ENCODE measurements at regions not wholly inside any gene's neighbourhood (a gene's known extent, or its start where the extent isn't known, plus 50 kb on each side); places are given as distances from the start of the nearest gene placed in this dataset.

DNA sequence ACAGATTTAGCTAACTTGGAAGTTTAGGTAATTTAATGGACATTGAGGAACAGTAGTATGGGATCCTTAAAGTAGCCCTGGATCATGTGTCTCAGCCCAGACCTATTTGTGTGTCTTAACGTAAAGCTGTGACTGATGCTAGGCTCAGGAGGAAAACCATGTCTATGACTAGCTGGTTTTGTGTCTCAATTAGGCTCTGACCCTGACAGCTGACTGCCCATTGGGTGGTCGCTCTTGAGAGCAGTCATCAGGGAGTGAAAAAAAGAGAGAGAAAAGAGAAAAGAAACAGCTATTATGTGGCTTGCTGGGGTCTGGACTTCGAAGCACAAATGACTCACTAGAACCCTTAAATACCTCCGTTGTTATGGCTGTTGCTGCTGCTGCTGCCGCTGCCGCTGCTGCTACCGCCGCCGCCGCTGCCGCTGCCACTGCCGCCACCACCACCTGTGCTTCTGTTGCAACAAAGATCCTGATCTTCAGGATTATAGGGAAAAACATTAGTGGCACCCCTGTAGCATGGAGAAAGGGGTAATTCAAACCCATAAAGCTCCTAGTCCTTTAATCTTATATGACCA lies 70.7 kb downstream of the GSPT2 start:
- no peak overlapping the region for H2AFZ ChIP-seq (ENCODE audit: low read depth, low read length)
- TF ChIP-seq EP300 (conservative IDR thresholded peaks at IDR 0.05; ENCODE audit: poor library complexity, severe bottlenecking) (no peak), RAD21 (conservative IDR thresholded peaks at IDR 0.05) (no peak), POLR2AphosphoS5 (IDR thresholded peaks at IDR 0.05) (no peak), EZH2 (IDR thresholded peaks at IDR 0.05; ENCODE audit: borderline replicate concordance, insufficient read depth, low read length, poor library complexity, severe bottlenecking) (no peak), TAF1 (IDR thresholded peaks at IDR 0.05; ENCODE audit: low read depth) (no peak), SMC3 (conservative IDR thresholded peaks at IDR 0.05; ENCODE audit: poor library complexity) (no peak), MXI1 (conservative IDR thresholded peaks at IDR 0.05; ENCODE audit: poor library complexity, severe bottlenecking) (no peak)
- TF ChIP-seq, protein P1, sequence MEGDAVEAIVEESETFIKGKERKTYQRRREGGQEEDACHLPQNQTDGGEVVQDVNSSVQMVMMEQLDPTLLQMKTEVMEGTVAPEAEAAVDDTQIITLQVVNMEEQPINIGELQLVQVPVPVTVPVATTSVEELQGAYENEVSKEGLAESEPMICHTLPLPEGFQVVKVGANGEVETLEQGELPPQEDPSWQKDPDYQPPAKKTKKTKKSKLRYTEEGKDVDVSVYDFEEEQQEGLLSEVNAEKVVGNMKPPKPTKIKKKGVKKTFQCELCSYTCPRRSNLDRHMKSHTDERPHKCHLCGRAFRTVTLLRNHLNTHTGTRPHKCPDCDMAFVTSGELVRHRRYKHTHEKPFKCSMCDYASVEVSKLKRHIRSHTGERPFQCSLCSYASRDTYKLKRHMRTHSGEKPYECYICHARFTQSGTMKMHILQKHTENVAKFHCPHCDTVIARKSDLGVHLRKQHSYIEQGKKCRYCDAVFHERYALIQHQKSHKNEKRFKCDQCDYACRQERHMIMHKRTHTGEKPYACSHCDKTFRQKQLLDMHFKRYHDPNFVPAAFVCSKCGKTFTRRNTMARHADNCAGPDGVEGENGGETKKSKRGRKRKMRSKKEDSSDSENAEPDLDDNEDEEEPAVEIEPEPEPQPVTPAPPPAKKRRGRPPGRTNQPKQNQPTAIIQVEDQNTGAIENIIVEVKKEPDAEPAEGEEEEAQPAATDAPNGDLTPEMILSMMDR (IDR thresholded peaks at IDR 0.05; ENCODE audit: poor library complexity, severe bottlenecking), result no peak
- TF ChIP-seq, protein P2, sequence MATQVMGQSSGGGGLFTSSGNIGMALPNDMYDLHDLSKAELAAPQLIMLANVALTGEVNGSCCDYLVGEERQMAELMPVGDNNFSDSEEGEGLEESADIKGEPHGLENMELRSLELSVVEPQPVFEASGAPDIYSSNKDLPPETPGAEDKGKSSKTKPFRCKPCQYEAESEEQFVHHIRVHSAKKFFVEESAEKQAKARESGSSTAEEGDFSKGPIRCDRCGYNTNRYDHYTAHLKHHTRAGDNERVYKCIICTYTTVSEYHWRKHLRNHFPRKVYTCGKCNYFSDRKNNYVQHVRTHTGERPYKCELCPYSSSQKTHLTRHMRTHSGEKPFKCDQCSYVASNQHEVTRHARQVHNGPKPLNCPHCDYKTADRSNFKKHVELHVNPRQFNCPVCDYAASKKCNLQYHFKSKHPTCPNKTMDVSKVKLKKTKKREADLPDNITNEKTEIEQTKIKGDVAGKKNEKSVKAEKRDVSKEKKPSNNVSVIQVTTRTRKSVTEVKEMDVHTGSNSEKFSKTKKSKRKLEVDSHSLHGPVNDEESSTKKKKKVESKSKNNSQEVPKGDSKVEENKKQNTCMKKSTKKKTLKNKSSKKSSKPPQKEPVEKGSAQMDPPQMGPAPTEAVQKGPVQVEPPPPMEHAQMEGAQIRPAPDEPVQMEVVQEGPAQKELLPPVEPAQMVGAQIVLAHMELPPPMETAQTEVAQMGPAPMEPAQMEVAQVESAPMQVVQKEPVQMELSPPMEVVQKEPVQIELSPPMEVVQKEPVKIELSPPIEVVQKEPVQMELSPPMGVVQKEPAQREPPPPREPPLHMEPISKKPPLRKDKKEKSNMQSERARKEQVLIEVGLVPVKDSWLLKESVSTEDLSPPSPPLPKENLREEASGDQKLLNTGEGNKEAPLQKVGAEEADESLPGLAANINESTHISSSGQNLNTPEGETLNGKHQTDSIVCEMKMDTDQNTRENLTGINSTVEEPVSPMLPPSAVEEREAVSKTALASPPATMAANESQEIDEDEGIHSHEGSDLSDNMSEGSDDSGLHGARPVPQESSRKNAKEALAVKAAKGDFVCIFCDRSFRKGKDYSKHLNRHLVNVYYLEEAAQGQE (IDR thresholded peaks at IDR 0.05; ENCODE audit: borderline replicate concordance), result no peak
- no peaks in the 10 kb centered on the region for H3K36me3 ChIP-seq (ENCODE audit: insufficient read depth, low read length)
- H3K79me2 ChIP-seq (replicated peaks; ENCODE audit: insufficient read depth, low read length), result peaks cover 4% of the 10 kb centered on the region
- H3K9me3 ChIP-seq (ENCODE audit: low read length), result no peaks in the 10 kb centered on the region
- H3F3A ChIP-seq (ENCODE audit: insufficient read depth, low read length, poor library complexity, severe bottlenecking), result no peaks in the 10 kb centered on the region
- H3K9ac ChIP-seq (ENCODE audit: low read length), result no peak overlapping the region
- no peaks in the 10 kb centered on the region for H3K27me3 ChIP-seq (ENCODE audit: insufficient read depth, low read depth, low read length)
- no peaks in the 10 kb centered on the region for H4K20me1 ChIP-seq (ENCODE audit: insufficient read depth)
- no peak overlapping the region for H3K4me3 ChIP-seq (ENCODE audit: low read length)
- no peak overlapping the region for H3K27ac ChIP-seq (ENCODE audit: low read length)
- no peaks in the 10 kb centered on the region for H3K9me2 ChIP-seq (ENCODE audit: insufficient read depth, low read length)
- H3K4me2 ChIP-seq (ENCODE audit: low read length), result no peak overlapping the region

DNA sequence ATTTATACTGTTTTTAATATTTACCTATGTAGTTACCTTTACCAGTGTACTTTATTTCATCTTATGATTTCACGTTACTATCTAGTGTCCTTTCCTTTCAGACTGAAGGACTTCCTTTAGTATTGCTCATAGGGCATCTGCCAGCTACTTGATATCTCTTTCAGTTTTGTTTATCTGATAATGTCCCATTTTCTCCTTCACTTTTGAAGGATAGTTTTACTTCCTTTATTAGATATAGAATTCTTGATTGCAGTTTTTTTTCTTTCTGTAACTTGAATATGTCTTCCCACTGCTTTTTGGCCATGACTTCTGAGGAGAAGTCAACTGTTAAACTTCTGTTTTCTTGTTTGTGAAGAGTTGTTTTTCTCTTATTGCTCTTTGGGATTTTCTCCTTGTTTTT lies 69.4 kb upstream of the MAGED1 start:
- no peaks in the 10 kb centered on the region for H3K27me3 ChIP-seq (ENCODE audit: insufficient read depth, low read depth, low read length)
- no peak overlapping the region for H3K9ac ChIP-seq (ENCODE audit: low read length)
- H4K20me1 ChIP-seq (ENCODE audit: insufficient read depth), result no peaks in the 10 kb centered on the region
- no peaks in the 10 kb centered on the region for H3F3A ChIP-seq (ENCODE audit: insufficient read depth, low read length, poor library complexity, severe bottlenecking)
- H3K79me2 ChIP-seq (replicated peaks; ENCODE audit: insufficient read depth, low read length), result peaks cover 23% of the 10 kb centered on the region
- H2AFZ ChIP-seq (ENCODE audit: low read depth, low read length), result no peak overlapping the region
- H3K36me3 ChIP-seq (ENCODE audit: insufficient read depth, low read length), result no peaks in the 10 kb centered on the region
- H3K27ac ChIP-seq (ENCODE audit: low read length), result no peak overlapping the region
- H3K9me3 ChIP-seq (ENCODE audit: low read length), result no peaks in the 10 kb centered on the region
- TF ChIP-seq SMC3 (conservative IDR thresholded peaks at IDR 0.05; ENCODE audit: poor library complexity), result no peak
- TF ChIP-seq EP300 (conservative IDR thresholded peaks at IDR 0.05; ENCODE audit: poor library complexity, severe bottlenecking), result no peak
- no peak for TF ChIP-seq TAF1 (IDR thresholded peaks at IDR 0.05; ENCODE audit: low read depth)
- TF ChIP-seq, protein P1 (IDR thresholded peaks at IDR 0.05; ENCODE audit: poor library complexity, severe bottlenecking), result no peak
- TF ChIP-seq, protein P2 (IDR thresholded peaks at IDR 0.05; ENCODE audit: borderline replicate concordance), result no peak
- no peak for TF ChIP-seq POLR2AphosphoS5 (IDR thresholded peaks at IDR 0.05)
- no peaks in the 10 kb centered on the region for H3K9me2 ChIP-seq (ENCODE audit: insufficient read depth, low read length)
- H3K4me3 ChIP-seq (ENCODE audit: low read length), result no peak overlapping the region
- H3K4me2 ChIP-seq (ENCODE audit: low read length), result no peak overlapping the region

Measured in neural cell (in vitro differentiated cells).